ENCODE measurements at regions not wholly inside any gene's neighbourhood (a gene's known extent, or its start where the extent isn't known, plus 50 kb on each side); places are given as distances from the start of the nearest gene placed in this dataset.

DNA sequence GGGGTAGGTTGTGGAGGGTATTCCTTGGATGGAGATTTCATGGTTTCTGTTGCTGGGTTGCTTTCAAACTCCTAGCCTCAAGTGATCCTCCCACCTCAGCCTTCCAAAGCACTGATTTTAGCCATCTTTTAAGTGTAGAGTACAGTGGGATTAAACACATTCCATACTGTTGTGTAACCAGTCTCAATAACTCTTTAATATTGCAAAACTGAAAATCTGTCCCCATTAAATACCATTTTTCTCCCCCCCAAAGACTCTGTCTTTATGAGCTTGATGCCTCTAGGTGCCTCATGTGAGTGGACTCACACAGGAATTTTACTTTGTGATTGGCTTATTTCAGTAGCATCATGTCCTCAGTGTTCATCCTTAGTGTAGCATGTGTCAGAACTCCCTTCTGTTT is 74.7 kb upstream of the ATP10A start:
- no peak overlapping the region for H3K4me3 ChIP-seq (ENCODE audit: low read depth, low read length)
- in situ Hi-C loops (cut with HindIII; ENCODE audit: low sequenced_read_pairs) = no loop called here
- TF ChIP-seq, protein P1, sequence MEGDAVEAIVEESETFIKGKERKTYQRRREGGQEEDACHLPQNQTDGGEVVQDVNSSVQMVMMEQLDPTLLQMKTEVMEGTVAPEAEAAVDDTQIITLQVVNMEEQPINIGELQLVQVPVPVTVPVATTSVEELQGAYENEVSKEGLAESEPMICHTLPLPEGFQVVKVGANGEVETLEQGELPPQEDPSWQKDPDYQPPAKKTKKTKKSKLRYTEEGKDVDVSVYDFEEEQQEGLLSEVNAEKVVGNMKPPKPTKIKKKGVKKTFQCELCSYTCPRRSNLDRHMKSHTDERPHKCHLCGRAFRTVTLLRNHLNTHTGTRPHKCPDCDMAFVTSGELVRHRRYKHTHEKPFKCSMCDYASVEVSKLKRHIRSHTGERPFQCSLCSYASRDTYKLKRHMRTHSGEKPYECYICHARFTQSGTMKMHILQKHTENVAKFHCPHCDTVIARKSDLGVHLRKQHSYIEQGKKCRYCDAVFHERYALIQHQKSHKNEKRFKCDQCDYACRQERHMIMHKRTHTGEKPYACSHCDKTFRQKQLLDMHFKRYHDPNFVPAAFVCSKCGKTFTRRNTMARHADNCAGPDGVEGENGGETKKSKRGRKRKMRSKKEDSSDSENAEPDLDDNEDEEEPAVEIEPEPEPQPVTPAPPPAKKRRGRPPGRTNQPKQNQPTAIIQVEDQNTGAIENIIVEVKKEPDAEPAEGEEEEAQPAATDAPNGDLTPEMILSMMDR (IDR thresholded peaks at IDR 0.05; ENCODE audit: low read depth, low read length) = no peak
- DNase-seq (ENCODE audit: low read depth, low spot score) = no peak

- no peak overlapping the region for H3K4me3 ChIP-seq (ENCODE audit: low read depth, low read length)
- DNase-seq (ENCODE audit: low read depth, low spot score) = no peak
- in situ Hi-C loops (cut with HindIII; ENCODE audit: low sequenced_read_pairs) = no loop called here
- TF ChIP-seq, protein P1 (IDR thresholded peaks at IDR 0.05; ENCODE audit: low read depth, low read length) = no peak
Observed at GRCh38 chr15:25936004-25936403, 72.9 kb upstream of the ATP10A start.

DNA sequence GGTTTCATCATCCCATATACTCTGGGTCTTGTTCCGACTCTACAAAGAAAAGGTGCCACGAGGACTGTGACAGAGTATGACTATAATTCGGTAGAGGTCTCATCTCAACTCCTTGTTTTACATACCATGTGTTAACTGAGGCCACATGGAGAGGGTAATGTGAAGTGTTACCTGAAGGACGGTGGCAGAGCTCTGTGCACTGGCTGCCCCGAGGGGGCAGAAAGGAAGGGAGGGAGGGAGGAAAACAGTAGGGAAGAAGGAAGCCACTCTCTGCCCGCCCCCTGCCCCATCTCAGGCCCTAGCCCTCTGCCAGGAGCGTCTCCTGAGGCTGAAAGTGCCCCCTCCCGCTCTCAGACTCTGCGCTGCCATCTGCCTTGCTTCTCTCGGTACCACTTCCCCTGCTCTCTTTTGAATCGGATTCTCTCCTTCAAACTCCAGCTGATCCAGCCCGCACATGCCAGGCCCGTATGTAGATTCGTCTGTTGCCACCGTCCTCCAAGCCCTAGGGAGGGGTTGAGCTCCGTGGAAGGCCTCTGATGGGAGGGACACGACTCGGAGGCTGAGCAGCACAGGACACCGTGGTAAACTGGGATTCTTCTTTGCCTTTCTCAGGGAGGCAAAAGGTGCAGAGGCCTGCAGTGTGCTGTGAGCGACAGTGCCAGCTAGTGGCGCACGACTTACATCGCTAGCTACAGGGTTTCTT is 70.5 kb upstream of the ATP10A start:
- peak overlapping the region; percentile 8 for H3K4me3 ChIP-seq (ENCODE audit: low read depth, low read length)
- TF ChIP-seq, protein P1 (IDR thresholded peaks at IDR 0.05; ENCODE audit: low read depth, low read length) = peak; percentile 89

GRCh38 chr15:25932696-25933095 is 69.6 kb upstream of the ATP10A start:
- in situ Hi-C loops (cut with HindIII; ENCODE audit: low sequenced_read_pairs) = no loop called here
- no peak for DNase-seq (ENCODE audit: low read depth, low spot score)
- H3K4me3 ChIP-seq (ENCODE audit: low read depth, low read length) = no peak overlapping the region
- TF ChIP-seq, protein P1 (IDR thresholded peaks at IDR 0.05; ENCODE audit: low read depth, low read length) = no peak

More for the DNA sequence above, 70.5 kb upstream of the ATP10A start:
- peak; percentile 83 for DNase-seq (ENCODE audit: low read depth, low spot score)
- in situ Hi-C loops (cut with HindIII; ENCODE audit: low sequenced_read_pairs) = no loop called here

DNA sequence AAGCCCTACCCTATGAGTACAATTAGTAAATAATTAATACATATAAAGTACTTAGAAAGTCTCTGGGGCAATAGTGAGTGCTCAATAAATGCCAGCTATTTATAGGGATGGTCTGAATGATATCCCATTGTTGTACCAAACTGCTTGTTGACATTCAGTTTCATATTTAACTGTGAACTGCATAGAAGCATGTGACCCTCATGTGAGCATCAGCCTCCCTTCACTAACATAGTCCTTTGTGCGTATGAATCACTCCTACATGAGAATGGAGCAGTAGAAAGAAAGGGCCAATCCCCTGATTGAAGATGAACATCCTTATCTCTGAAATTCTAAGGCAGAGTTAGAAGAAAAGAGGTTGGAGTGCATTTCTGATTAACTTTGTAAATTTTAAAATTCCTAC is 68.7 kb upstream of the ATP10A start:
- no peak for DNase-seq (ENCODE audit: low read depth, low spot score)
- in situ Hi-C loops (cut with HindIII; ENCODE audit: low sequenced_read_pairs) = no loop called here
- TF ChIP-seq, protein P1 (IDR thresholded peaks at IDR 0.05; ENCODE audit: low read depth, low read length) = no peak

GRCh38 chr15:25930931-25931330 is 67.8 kb upstream of the ATP10A start:
- H3K4me3 ChIP-seq (ENCODE audit: low read depth, low read length) = no peak overlapping the region
- in situ Hi-C loops (cut with HindIII; ENCODE audit: low sequenced_read_pairs) = no loop called here
- no peak for DNase-seq (ENCODE audit: low read depth, low spot score)
- TF ChIP-seq, protein P1 (IDR thresholded peaks at IDR 0.05; ENCODE audit: low read depth, low read length) = no peak

More for the DNA sequence above, 68.7 kb upstream of the ATP10A start:
- H3K4me3 ChIP-seq (ENCODE audit: low read depth, low read length) = no peak overlapping the region
